HAP-1 (cell line): ENCODE measurements at regions not wholly inside any gene's neighbourhood (a gene's known extent, or its start where the extent isn't known, plus 50 kb on each side); places are given as distances from the start of the nearest gene placed in this dataset.

Experiments used
- DNase-seq, 2 experiments: peaks; one replicate each; pipeline ENCODE4 v3.0.0-alpha.2; 2016 to 2020; ENCODE audit warnings: low spot score in 2 of 2
- H3K27me3 ChIP-seq: fragments of 250-450 bp; sonication (Bioruptor Pico); 2 replicates; pipeline ENCODE4 v1.5.1; 2020; ENCODE audit warnings: low read depth, mild to moderate bottlenecking, moderate library complexity
- H3K36me3 ChIP-seq: fragments of 250-450 bp; sonication (Bioruptor Pico); replicated peaks from 2 replicates; pipeline ENCODE4 v1.5.1; 2020; ENCODE audit warnings: mild to moderate bottlenecking
- H3K4me1 ChIP-seq: fragments of 250-450 bp; sonication (Bioruptor Pico); 2 replicates; pipeline ENCODE4 v1.5.1; 2020; ENCODE audit warnings: mild to moderate bottlenecking
- H3K4me3 ChIP-seq: fragments of 250-450 bp; sonication (Bioruptor Pico); 2 replicates; pipeline ENCODE4 v1.5.1; 2020; ENCODE audit warnings: mild to moderate bottlenecking, moderate library complexity
- H3K9me3 ChIP-seq: fragments of 250-450 bp; sonication (Bioruptor Pico); 2 replicates; pipeline ENCODE4 v1.5.1; 2020; ENCODE audit warnings: mild to moderate bottlenecking, moderate library complexity
- in situ Hi-C: fragments of 300-500 bp; cut with MboI; formaldehyde crosslinking; loops from 3 replicates; pipeline ENCODE4 v1.14.3; 2020; ENCODE audit warnings: low sequenced_read_pairs, inconsistent platforms, mixed read lengths

GRCh38 chr9:116055536-116055935 is 98.1 kb upstream of the PAPPA start:
- no peak for DNase-seq
- no peaks in the 10 kb centered on the region for H3K36me3 ChIP-seq
- H3K4me3 ChIP-seq: no peak overlapping the region
- no peaks in the 10 kb centered on the region for H3K4me1 ChIP-seq
- H3K27me3 ChIP-seq: no peaks in the 10 kb centered on the region
- no peaks in the 10 kb centered on the region for H3K9me3 ChIP-seq
- in situ Hi-C loops: no loop called here

DNA sequence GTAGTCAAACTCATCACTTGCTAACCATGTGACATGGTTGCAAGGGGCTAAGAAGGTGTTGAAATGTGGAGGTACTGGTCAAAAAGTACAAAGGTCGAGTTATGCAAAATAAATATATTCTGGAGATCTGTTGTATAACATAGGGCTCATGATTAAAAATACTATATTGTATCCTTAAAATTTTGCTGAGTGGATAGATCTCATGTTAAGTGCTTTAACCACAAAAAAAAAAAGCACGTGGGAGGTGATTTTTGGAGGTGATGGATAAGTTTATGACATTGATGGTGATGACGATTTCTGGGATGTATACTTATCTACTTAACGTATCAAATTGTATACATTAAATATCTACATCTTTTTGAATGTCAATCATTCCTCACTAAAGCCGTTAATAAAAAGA is 96.2 kb upstream of the PAPPA start:
- no peaks in the 10 kb centered on the region for H3K9me3 ChIP-seq
- no peak overlapping the region for H3K4me3 ChIP-seq
- no peaks in the 10 kb centered on the region for H3K27me3 ChIP-seq
- H3K4me1 ChIP-seq: no peaks in the 10 kb centered on the region
- no peaks in the 10 kb centered on the region for H3K36me3 ChIP-seq
- DNase-seq: no peak
- in situ Hi-C loops: no loop called here

DNA sequence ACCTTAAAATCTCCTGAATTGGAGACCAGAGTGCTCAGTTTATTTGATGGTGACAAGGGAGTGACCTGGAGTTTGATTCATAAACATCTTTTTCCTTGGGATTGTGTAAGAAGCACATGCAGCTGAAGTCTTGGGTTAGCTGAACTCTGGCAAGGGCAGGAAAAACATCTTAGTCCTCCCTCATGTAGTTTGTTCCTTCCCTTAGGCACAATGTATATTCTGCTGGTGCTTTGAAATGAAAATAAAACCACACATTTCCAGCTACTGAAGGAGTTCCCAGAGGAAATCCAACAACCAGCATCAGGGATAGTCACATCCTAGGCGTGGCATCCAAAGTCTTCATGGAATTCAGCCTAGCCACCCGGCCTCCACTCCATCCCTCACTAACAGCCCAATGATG is 95.2 kb upstream of the PAPPA start:
- DNase-seq: no peak
- H3K4me3 ChIP-seq: no peak overlapping the region
- in situ Hi-C loops: no loop called here
- no peaks in the 10 kb centered on the region for H3K4me1 ChIP-seq
- H3K36me3 ChIP-seq: no peaks in the 10 kb centered on the region
- no peaks in the 10 kb centered on the region for H3K27me3 ChIP-seq
- H3K9me3 ChIP-seq: no peaks in the 10 kb centered on the region

DNA sequence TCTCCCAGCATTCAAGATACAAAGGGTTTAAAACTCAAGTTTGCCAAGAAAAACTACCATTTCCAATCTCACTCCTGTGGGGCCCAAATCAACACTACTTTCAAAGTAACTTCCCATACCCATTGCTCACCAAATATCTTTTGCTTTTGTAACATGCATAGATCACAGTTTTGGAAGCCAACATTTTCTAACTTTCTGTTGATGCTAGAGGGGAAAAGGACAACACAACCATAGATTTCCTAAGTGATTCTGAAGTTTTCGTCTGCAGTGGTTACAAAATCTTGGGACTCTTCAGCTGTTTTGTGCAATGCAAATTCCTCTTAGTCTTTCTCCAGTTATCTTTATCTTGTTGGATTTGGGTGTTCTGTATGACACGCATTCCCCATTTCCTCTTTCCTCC is 94.1 kb upstream of the PAPPA start:
- DNase-seq: no peak
- H3K36me3 ChIP-seq: no peaks in the 10 kb centered on the region
- H3K27me3 ChIP-seq: no peaks in the 10 kb centered on the region
- no peak overlapping the region for H3K4me3 ChIP-seq
- H3K9me3 ChIP-seq: no peaks in the 10 kb centered on the region
- in situ Hi-C loops: no loop called here
- no peaks in the 10 kb centered on the region for H3K4me1 ChIP-seq

DNA sequence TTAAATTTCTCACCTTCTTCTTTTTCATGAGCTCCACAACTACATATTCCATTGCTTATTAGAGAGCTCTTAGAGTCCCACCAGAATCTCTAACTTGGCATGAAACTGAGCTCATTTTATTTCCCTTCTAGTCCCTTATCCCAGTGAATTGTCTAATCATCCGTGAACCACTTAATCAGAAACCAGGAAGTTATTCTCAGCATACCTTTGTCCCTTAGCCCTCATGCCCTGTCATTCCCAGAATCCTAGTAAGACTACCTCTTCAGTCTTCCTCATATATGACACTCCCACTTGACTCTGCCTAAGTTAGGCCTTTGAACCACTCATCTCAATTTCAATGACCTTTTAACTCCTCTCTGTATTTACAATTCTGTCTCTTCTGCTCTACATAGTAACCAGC is 93.0 kb upstream of the PAPPA start:
- DNase-seq: no peak
- H3K9me3 ChIP-seq: no peaks in the 10 kb centered on the region
- H3K4me3 ChIP-seq: no peak overlapping the region
- in situ Hi-C loops: no loop called here
- no peaks in the 10 kb centered on the region for H3K27me3 ChIP-seq
- no peaks in the 10 kb centered on the region for H3K36me3 ChIP-seq
- H3K4me1 ChIP-seq: no peaks in the 10 kb centered on the region

- H3K4me1 ChIP-seq: no peaks in the 10 kb centered on the region
- no peaks in the 10 kb centered on the region for H3K27me3 ChIP-seq
- H3K9me3 ChIP-seq: no peaks in the 10 kb centered on the region
- no peak for DNase-seq
- in situ Hi-C loops: no loop called here
- no peak overlapping the region for H3K4me3 ChIP-seq
- H3K36me3 ChIP-seq: no peaks in the 10 kb centered on the region
Observed at GRCh38 chr9:116061546-116062205, 91.9 kb upstream of the PAPPA start.

DNA sequence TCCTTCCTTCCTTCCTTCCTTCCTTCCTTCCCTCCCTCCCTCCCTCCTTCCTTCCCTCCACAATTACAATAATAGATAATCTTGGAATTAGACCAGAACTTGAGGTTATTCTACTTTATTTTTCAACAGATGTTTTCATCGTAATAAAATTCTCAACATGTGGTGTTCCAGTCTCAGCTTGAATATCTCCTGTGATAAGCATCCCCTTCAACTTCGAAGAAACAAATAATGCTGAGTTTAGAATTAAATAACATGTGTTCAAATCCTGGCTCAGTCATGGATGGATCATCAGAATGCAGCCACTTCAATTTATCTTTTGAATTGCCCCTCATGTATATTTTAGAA is 91.4 kb upstream of the PAPPA start:
- H3K36me3 ChIP-seq: no peaks in the 10 kb centered on the region
- DNase-seq: no peak
- in situ Hi-C loops: no loop called here

GRCh38 chr9:116064970-116065369 is 88.6 kb upstream of the PAPPA start:
- DNase-seq: no peak
- peaks cover 3% of the 10 kb centered on the region; the same call in 1 of the 2 replicates for H3K27me3 ChIP-seq
- in situ Hi-C loops: no loop called here
- H3K36me3 ChIP-seq: no peaks in the 10 kb centered on the region
- no peak overlapping the region for H3K4me3 ChIP-seq
- no peaks in the 10 kb centered on the region for H3K4me1 ChIP-seq
- H3K9me3 ChIP-seq: no peaks in the 10 kb centered on the region

More for the DNA sequence above, 91.4 kb upstream of the PAPPA start:
- Histone ChIP-seq H3K4me1 (no peaks in the 10 kb centered on the region), H3K27me3 (no peaks in the 10 kb centered on the region), H3K9me3 (no peaks in the 10 kb centered on the region), H3K4me3 (no peak overlapping the region)

DNA sequence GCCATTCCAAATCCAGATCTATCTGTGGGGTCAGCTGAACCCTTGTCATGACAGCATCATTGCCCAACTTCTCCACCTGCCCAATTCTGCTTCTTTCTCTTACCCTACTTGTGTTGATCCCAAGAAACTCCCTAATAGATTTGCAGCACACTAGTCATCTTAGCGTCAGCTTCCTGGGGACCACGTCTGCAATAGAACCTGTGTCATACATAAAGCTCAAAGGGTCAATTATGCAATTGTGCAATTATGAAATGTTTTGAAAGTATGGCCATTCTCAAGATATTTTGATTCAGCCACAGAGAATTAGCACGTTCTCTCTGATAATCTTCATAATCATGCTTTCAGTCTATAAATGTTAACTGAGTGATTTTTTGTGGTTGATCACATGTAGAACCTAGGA is 87.4 kb upstream of the PAPPA start:
- no peaks in the 10 kb centered on the region for H3K4me1 ChIP-seq
- no peaks in the 10 kb centered on the region for H3K9me3 ChIP-seq
- in situ Hi-C loops: no loop called here
- no peaks in the 10 kb centered on the region for H3K36me3 ChIP-seq
- H3K4me3 ChIP-seq: no peak overlapping the region
- H3K27me3 ChIP-seq: peaks cover 3% of the 10 kb centered on the region; the same call in 1 of the 2 replicates
- DNase-seq: no peak

- Histone ChIP-seq H3K4me3 (no peak overlapping the region), H3K9me3 (no peaks in the 10 kb centered on the region), H3K27me3 (peaks cover 3% of the 10 kb centered on the region; the same call in 1 of the 2 replicates), H3K4me1 (no peaks in the 10 kb centered on the region), H3K36me3 (no peaks in the 10 kb centered on the region)
- DNase-seq: no peak
- in situ Hi-C loops: no loop called here
Observed at GRCh38 chr9:116067566-116067965, 86.0 kb upstream of the PAPPA start.

GRCh38 chr9:116070256-116070914 is 83.2 kb upstream of the PAPPA start:
- DNase-seq: no peak
- Histone ChIP-seq H3K36me3 (no peaks in the 10 kb centered on the region), H3K27me3 (peaks cover 3% of the 10 kb centered on the region; the same call in 1 of the 2 replicates), H3K9me3 (no peaks in the 10 kb centered on the region), H3K4me1 (no peaks in the 10 kb centered on the region), H3K4me3 (no peak overlapping the region)
- in situ Hi-C loops: no loop called here

- DNase-seq: no peak
- Histone ChIP-seq H3K4me1 (no peaks in the 10 kb centered on the region), H3K4me3 (no peak overlapping the region), H3K27me3 (peaks cover 6% of the 10 kb centered on the region; the same call in 1 of the 2 replicates), H3K9me3 (no peaks in the 10 kb centered on the region), H3K36me3 (no peaks in the 10 kb centered on the region)
- in situ Hi-C loops: no loop called here
Observed at GRCh38 chr9:116072046-116072445, 81.5 kb upstream of the PAPPA start.

DNA sequence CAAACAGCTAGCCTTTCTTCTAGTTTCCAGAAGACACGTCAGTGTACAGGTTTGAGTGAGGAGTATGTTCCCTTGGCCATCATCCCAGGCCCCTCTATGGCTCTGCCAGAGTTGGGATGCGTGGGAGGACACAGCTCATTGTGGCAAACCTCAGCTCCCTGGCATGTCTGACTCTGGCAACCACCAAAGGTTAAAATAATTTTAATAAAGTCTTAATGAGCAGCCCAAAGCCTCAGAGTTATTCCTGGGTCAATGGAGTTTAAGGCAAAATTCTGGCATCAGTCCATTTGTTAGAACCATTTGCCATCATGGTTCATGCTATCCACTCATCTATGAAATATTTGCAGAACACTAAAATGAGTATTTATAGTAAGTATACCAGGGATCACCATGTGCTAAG is 79.8 kb upstream of the PAPPA start:
- peaks cover 3% of the 10 kb centered on the region; the same call in 1 of the 2 replicates for H3K27me3 ChIP-seq
- in situ Hi-C loops: no loop called here
- H3K36me3 ChIP-seq: no peaks in the 10 kb centered on the region
- H3K9me3 ChIP-seq: no peaks in the 10 kb centered on the region
- DNase-seq: no peak
- no peak overlapping the region for H3K4me3 ChIP-seq
- no peaks in the 10 kb centered on the region for H3K4me1 ChIP-seq

DNA sequence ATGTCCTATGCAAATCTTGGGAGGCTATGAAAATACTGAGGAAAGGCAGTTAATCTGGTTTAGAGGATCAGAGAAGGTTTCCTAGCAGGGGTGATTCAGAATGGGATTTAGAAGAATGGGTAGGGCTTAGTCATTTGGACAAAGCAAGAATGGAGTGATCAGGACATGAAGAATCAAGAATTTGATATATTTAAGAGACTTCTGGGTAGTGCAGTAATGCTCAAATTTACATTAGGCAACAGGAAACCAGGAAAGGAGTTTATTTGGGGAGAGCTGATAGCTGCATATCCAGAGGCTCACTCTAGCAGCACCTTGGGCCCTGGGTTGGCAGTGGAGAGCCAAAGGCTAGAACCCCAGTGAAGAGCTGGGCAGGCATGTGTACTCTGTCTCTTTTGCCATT is 78.9 kb upstream of the PAPPA start:
- Histone ChIP-seq H3K9me3 (no peaks in the 10 kb centered on the region), H3K4me3 (no peak overlapping the region), H3K27me3 (peaks cover 5% of the 10 kb centered on the region; the same call in 1 of the 2 replicates), H3K36me3 (no peaks in the 10 kb centered on the region), H3K4me1 (no peaks in the 10 kb centered on the region)
- in situ Hi-C loops: no loop called here
- no peak for DNase-seq
